Activated CD8-positive, alpha-beta memory T cell treated with anti-CD3 and anti-CD28 coated beads for 36 hours (primary cell): ENCODE measurements at regions not wholly inside any gene's neighbourhood (a gene's known extent, or its start where the extent isn't known, plus 50 kb on each side); places are given as distances from the start of the nearest gene placed in this dataset.

Experiments used
- CTCF ChIA-PET: fragments of 350-600 bp; sonication (Branson Sonifier 250); formaldehyde crosslinking; loops from one replicate; lab custom pipeline; 2021; ENCODE audit warnings: antibody characterized with exemption; lab: Charles Lee
- POLR2A ChIA-PET: fragments of 350-600 bp; sonication (Branson Sonifier 250); formaldehyde crosslinking; loops from one replicate; lab custom pipeline; 2021; ENCODE audit warnings: antibody characterized with exemption; lab: Charles Lee

GRCh38 chr15:35827141-35827540 lies 281.2 kb upstream of the DPH6 start:
- ChIA-PET CTCF (no interaction called here), POLR2A (no interaction called here)

GRCh38 chr15:35827911-35828310 lies 281.9 kb upstream of the DPH6 start:
- ChIA-PET POLR2A (no interaction called here), CTCF (no interaction called here)

GRCh38 chr15:35833581-35833980 lies 287.6 kb upstream of the DPH6 start:
- ChIA-PET POLR2A (no interaction called here), CTCF (no interaction called here)

- ChIA-PET POLR2A (no interaction called here), CTCF (no interaction called here)
These were observed 288.4 kb upstream of the DPH6 start for GRCh38 chr15:35834216-35834830.

GRCh38 chr15:35834866-35835265 lies 288.9 kb upstream of the DPH6 start:
- CTCF ChIA-PET = no interaction called here
- POLR2A ChIA-PET = no interaction called here

- CTCF ChIA-PET = no interaction called here
These were observed 292.6 kb upstream of the DPH6 start for GRCh38 chr15:35838424-35839111.

GRCh38 chr15:35842631-35843030 lies 296.7 kb upstream of the DPH6 start:
- ChIA-PET POLR2A (no interaction called here), CTCF (no interaction called here)

More at GRCh38 chr15:35838424-35839111, 292.6 kb upstream of the DPH6 start:
- POLR2A ChIA-PET = no interaction called here

GRCh38 chr15:35843498-35843897 lies 297.5 kb upstream of the DPH6 start:
- ChIA-PET POLR2A (no interaction called here), CTCF (no interaction called here)

- ChIA-PET CTCF (no interaction called here), POLR2A (no interaction called here)
These were observed 304.3 kb upstream of the DPH6 start for GRCh38 chr15:35850284-35850683.

- ChIA-PET CTCF (no interaction called here), POLR2A (no interaction called here)
These were observed 305.5 kb upstream of the DPH6 start for GRCh38 chr15:35851491-35851890.

- ChIA-PET POLR2A (no interaction called here), CTCF (interaction anchor here (0.7 kb wide), 1 partner anchor 28 kb away, joined by 3 read pairs; no protein-coding TSS in a partner anchor)
These were observed 307.1 kb upstream of the DPH6 start for GRCh38 chr15:35852818-35853624.

GRCh38 chr15:35854316-35854715 lies 308.4 kb upstream of the DPH6 start:
- ChIA-PET CTCF (no interaction called here), POLR2A (no interaction called here)

- CTCF ChIA-PET = no interaction called here
- POLR2A ChIA-PET = interaction anchor here (0.6 kb wide), 1 partner anchor 26 kb away, joined by 5 read pairs; no protein-coding TSS in a partner anchor
These were observed 311.7 kb upstream of the DPH6 start for GRCh38 chr15:35857567-35858226.

- CTCF ChIA-PET = no interaction called here
- POLR2A ChIA-PET = no interaction called here
These were observed 312.7 kb upstream of the DPH6 start for GRCh38 chr15:35858707-35859106.

- ChIA-PET POLR2A (no interaction called here), CTCF (no interaction called here)
These were observed 317.7 kb upstream of the DPH6 start for GRCh38 chr15:35863655-35864054.

- CTCF ChIA-PET = no interaction called here
- POLR2A ChIA-PET = no interaction called here
These were observed 321.4 kb upstream of the DPH6 start for GRCh38 chr15:35867356-35867755.

GRCh38 chr15:35871282-35871681 lies 325.3 kb upstream of the DPH6 start:
- CTCF ChIA-PET = no interaction called here

GRCh38 chr15:35871812-35872211 lies 325.8 kb upstream of the DPH6 start:
- POLR2A ChIA-PET = no interaction called here
- CTCF ChIA-PET = no interaction called here

More at GRCh38 chr15:35871282-35871681, 325.3 kb upstream of the DPH6 start:
- POLR2A ChIA-PET = no interaction called here

GRCh38 chr15:35872577-35872976 lies 326.6 kb upstream of the DPH6 start:
- ChIA-PET POLR2A (no interaction called here), CTCF (no interaction called here)
